ENCODE measurements at regions not wholly inside any gene's neighbourhood (a gene's known extent, or its start where the extent isn't known, plus 50 kb on each side); places are given as distances from the start of the nearest gene placed in this dataset.

GRCh38 chr12:98227162-98227561 is 288.2 kb upstream of the TMPO start:
- no peak for DNase-seq

- DNase-seq: no peak
Observed at GRCh38 chr12:98228683-98229539, 286.5 kb upstream of the TMPO start.

GRCh38 chr12:98229540-98229924 is 285.9 kb upstream of the TMPO start:
- DNase-seq: no peak

- no peak for DNase-seq
Observed at GRCh38 chr12:98232753-98233390, 282.5 kb upstream of the TMPO start.

GRCh38 chr12:98235301-98235700 is 280.1 kb upstream of the TMPO start:
- no peak for DNase-seq

- DNase-seq: no peak
Observed at GRCh38 chr12:98238515-98239130, 276.8 kb upstream of the TMPO start.

- DNase-seq: no peak
Observed at GRCh38 chr12:98243190-98243589, 272.2 kb upstream of the TMPO start.

- DNase-seq: no peak
Observed at GRCh38 chr12:98244136-98244535, 271.3 kb upstream of the TMPO start.

- no peak for DNase-seq
Observed at GRCh38 chr12:98253207-98254037, 262.0 kb upstream of the TMPO start.

GRCh38 chr12:98256830-98257229 is 258.6 kb upstream of the TMPO start:
- no peak for DNase-seq

- DNase-seq: no peak
Observed at GRCh38 chr12:98259693-98260092, 255.7 kb upstream of the TMPO start.

- no peak for DNase-seq
Observed at GRCh38 chr12:98260276-98260675, 255.1 kb upstream of the TMPO start.

- DNase-seq: no peak
Observed at GRCh38 chr12:98262902-98263301, 252.5 kb upstream of the TMPO start.

GRCh38 chr12:98274430-98275130 is 240.8 kb upstream of the TMPO start:
- no peak for DNase-seq

- DNase-seq: no peak
Observed at GRCh38 chr12:98275131-98275475, 240.3 kb upstream of the TMPO start.

GRCh38 chr12:98280152-98280551 is 235.2 kb upstream of the TMPO start:
- no peak for DNase-seq

- DNase-seq: no peak
Observed at GRCh38 chr12:98280621-98281020, 234.8 kb upstream of the TMPO start.

- DNase-seq: no peak
Observed at GRCh38 chr12:98291828-98292227, 223.6 kb upstream of the TMPO start.

- DNase-seq: no peak
Observed at GRCh38 chr12:98294051-98294805, 221.2 kb upstream of the TMPO start.

- no peak for DNase-seq
Observed at GRCh38 chr12:98295681-98296080, 219.7 kb upstream of the TMPO start.

- DNase-seq: no peak
Observed at GRCh38 chr12:98296462-98297079, 218.8 kb upstream of the TMPO start.
